DMS53 (cell line): ENCODE measurements at regions not wholly inside any gene's neighbourhood (a gene's known extent, or its start where the extent isn't known, plus 50 kb on each side); places are given as distances from the start of the nearest gene placed in this dataset.
"Not testable (repeated sequence)": the region's sequence is repeated elsewhere in the genome, so short reads cannot be mapped to it uniquely, and the experiment has no call there.

ENCODE experiments used
- DNase-seq: peaks from one replicate; lab custom pipeline; 2025; lab: John Stamatoyannopoulos, UW

DNA sequence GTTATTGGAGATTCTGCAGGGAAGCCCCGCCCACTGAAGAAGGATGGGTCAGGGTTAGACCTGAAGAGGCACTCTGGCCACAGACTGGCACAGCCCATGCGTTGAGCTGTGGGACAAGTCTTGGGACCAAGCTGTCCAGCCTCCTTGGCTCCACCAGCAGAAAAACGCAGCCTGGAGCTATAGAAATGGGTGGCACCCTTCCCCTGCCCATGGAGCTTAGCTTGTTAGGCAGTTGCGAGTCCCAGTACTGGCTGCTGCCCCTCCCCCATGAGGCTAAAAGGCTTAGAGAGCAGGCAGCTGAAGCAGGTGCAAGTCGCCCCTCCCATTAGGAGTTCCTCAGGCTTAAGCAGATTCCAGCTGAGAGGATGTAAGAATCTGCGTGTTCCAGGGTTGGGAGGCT lies 1124.0 kb upstream of the TMEM132C start:
- DNase-seq: peak; percentile 30

DNA sequence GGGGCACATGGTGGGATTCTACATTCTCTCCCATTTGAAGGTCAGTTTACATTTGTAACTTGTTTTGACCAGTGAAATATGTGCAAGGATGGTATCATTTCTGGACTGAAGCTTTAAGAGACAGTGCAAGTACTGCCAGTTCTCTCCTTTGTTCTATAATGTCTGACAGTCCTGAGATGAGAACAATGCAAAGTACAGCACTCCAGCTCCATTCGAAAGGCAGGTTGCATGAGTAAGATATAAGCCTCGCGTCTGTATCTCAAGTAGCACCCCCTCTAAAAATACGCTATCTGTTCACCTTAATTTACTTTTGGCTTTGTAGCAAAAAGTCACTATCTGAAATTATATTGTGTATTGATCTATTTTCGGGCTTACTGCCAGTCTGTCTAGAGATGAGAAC lies 1122.2 kb upstream of the TMEM132C start:
- no peak for DNase-seq

DNA sequence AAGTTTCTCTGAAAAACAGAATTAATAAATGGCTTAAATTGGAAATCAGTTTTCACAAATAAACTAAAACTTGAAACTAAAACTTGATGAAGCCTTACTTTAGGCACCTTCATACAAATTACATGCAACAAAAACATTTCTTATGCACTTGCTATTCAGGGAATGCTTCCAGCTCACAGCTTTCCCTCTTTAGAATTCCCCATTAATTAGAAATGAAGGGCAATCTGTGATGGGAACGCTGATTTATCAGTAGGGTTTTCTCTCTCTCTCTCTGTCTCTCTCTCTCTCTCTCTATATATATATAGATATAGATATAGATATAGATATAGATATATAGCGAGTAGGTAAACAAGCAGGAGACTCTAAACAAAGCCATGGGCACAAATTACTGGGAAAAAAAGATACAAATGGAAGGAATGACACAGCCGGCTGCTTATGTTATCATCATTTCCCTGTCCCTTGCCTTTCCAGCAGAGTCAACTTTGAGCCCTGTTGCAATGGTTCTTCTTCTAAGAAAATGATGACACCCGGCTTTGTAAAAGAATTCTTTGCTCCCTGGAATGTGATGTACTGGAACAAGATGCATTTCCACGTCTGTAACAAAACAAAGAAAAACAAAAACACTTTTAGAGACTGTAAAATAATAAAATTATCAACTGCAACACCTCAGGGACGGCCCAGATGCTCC lies 1121.6 kb upstream of the TMEM132C start:
- peak; percentile 31 for DNase-seq

DNA sequence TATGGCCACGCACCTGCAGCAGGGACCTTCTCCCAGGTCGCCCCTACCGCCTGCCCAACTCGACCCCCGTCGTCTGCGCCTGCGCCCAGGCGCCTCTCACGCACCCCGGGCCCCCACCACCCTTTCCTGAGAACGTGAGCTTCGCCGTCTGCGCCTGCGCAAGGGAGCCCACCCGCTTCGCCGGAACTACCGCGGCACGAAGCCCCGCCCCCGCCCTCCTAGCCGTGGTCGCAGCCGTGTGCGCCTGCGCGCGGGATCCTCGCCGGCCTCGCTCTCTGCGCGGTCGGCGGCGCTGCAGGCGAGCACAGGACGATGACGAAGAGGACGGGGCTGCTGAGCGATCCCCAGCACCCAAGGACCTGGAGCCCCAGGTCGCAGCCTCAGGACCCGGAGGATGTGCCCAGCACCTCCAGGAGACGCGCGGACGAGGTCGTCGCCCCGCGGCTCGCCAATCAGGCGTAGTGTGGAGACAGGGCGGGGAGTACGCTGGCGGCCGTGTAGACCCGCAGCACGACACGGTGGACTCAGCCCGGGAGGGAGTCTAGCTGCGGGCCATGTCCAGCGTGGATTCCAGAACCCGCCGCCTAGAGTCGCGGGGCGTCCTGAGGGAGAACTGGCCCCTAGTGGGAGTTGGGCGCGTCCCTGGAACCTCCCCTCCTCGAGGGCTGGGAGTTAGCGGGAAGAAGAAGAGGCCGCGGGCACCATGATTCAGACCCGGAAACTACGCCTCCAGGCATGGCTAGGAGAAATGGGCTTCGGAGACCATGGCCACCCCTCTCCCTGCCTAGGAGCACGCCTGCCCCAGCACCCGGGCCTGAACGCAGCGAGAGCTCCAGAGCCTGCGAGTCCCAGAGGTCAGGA lies 1120.8 kb upstream of the TMEM132C start:
- peak; percentile 77 for DNase-seq

DNA sequence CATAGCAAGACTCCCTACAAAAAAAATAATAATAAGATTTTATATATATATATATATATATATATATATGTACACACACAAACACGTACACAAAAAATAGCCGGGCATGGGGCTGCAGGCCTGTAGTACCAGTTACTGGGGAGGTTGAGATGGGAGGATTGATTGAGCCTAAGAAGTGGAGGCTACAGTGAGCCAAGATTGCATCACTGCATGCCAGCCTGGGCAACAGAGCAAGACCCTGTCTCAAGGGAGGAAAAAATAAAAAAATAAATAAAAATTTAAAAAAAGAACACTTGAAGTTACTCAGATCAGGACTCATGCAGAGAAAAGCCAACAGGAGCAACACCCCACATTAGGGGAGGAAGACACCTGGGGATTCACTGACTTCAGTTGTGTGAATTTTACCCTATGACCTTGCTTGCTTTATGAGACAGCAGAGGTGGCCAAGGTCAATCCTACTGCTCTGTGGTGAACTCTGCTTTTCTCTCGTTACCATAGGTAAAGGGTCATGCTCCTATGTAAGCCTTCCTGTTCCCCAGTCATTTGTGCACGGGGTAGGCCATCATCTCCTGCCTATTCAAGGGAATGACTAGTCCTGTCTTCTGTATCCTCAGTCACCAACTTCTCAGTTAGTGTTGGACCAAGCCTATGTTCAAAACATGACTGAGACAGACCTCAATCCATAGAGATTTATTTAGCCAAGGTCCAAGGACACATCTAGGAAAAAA lies 1119.8 kb upstream of the TMEM132C start:
- no peak for DNase-seq

DNA sequence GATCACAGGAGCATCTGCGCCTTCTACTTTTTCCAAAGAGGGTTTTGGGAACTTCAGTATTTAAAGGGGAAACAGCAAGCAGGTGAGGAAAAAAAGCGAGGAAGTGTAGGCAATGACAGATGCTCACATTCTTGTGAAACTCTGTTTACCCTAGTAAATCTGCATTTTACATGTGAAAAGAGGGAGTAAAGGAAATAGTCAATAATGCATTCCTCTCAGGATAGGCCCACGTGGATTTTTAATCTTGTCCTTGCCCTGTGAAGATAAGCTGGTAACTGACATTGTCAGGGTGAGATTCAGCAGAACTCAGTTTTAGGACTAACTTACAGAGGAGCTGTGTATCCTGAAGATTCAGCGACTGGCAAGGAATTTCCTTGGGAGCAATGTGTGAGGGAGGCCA lies 1119.2 kb upstream of the TMEM132C start:
- DNase-seq: no peak

DNA sequence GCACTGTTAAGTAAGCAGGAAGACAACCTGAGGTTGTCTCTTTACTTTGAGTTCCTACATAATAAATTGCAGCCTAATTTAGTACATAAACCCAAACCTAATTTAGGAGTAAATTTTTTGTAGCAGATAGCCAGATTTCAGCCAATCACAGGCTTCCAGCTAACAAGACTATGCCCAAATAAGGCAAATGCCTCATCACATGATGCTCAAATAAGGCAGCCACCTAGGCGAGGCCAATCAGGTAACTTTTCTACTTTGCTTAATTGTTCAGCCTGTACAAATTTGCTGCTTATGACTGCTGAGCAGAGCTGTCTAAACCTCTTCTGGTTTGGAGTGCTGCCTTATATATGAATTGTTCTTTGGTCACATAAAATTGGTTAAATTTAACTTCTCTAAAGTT lies 1118.7 kb upstream of the TMEM132C start:
- DNase-seq: no peak

DNA sequence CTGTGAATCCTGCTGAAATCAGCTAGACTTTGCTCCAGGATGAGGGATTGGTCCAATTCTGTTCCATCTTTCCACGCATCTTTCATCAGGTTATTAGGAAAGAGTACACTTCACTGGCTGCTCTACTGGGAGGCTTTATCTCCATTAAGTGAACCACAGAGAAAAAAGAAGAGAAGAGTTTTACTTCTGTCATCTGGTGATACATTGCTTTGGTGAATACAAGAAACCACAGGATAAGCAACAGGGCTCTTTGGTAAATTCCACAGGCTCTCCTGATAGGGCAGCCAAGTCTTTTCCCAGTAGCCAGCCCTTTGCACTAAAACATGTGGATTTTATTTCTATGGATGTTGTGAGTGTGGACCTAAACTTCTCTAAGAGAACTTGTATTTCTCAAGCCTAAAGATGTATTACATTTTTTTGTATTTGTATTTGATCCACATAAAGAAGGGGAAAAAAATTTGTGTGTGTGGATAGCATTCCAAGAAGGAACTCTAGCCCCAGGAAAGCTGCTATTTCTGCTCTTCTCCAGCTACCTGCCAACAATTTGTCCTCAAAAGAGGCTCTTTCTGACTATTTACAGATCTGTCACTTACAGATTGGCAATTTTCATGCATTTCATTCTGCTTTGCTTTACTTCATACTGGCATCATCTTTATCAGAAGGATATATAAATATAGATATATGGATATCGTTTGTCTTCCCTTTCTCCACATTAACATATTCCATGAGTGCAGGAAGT lies 1117.6 kb upstream of the TMEM132C start:
- DNase-seq: no peak

DNA sequence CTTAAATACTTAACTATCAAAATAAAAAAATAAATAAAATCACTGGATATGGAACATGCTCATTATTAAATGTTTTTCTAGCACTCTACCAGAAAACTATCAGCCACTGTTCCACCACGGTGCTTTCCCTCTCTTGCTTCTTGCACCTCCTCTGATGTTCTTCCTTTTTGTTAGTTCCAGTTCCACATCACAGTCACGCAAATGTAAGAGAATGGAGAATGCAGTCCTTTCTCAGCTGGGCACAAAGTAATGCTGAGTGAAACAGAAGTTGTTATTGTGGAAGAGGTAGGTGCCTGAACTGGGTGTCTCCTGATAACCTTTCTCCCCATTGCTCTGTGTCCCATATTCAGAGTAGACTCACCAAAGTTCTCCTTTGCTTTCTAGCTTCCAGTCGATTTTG lies 1116.9 kb upstream of the TMEM132C start:
- no peak for DNase-seq

DNA sequence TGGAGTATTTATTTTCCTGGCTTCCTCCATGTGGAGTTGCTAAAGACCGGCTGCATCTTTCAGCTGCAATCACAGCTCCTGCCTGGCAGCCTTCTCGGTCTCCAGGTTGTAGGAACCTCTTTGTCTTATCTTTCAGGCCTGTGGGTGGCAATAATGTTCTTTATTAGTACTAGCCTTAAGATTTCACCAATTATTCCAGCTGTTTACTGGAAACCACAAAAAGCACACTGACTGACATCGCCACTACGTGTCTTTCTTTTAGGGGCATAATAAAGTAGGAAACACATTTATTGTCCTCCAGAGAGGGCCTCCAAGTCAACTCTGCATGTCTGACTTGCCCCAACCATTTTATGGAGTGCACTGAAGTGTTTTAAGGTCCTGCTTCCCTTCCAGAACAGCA lies 1116.5 kb upstream of the TMEM132C start:
- DNase-seq: no peak

DNA sequence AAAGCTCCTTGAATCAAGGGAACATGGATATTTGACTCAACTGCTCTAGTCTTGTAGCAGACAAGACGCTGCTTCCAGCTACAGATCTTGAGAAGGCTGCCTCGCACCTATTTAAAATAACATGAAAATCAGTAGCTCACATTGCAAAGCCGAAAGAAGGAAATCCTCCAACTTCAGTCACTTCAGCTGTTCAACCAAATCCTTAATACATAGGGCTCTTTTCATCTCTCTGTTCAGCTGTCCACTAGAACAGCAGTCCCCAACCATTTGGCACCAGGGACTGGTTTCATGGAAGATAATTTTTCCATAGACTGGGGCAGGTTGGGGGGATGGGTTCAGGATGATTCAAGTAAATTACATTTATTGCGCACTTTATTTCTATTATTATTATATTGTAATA lies 1116.0 kb upstream of the TMEM132C start:
- DNase-seq: no peak

DNA sequence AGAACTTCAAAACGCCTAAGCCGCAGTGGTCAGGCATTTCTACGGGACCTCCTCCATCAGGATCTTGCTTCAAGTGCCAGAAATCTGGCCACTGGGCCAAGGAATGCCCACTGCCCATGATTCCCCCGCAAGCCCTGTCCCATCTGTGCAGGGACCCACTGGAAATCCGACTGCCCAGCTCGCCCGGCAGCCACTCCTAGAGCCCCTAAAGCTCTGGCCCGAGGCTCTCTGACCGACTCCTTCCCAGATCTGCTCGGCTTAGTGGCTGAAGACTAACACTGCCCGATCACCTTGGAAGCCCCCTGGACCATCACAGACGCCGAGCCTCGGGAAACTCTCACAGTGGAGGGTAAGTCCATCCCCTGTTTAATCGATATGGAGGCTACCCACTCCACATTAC lies 1113.0 kb upstream of the TMEM132C start:
- DNase-seq: no peak

DNA sequence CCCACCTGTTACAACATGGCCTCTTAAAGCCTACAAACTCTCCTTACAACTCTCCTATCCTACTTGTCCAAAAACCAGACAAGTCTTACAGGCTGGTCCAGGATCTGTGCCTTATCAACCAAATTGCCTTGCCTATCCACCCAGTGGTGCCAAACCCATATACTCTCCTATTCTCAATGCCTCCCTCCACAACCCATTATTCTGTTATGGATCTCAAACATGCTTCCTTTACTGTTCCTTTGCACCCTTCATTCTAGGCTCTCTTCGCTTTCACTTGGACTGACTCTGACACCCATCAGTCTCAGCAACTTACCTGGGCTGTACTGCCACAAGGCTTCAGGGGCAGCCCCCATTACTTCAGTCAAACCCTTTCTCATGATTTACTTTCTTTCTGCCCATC lies 1112.1 kb upstream of the TMEM132C start:
- not testable (repeated sequence) for DNase-seq

DNA sequence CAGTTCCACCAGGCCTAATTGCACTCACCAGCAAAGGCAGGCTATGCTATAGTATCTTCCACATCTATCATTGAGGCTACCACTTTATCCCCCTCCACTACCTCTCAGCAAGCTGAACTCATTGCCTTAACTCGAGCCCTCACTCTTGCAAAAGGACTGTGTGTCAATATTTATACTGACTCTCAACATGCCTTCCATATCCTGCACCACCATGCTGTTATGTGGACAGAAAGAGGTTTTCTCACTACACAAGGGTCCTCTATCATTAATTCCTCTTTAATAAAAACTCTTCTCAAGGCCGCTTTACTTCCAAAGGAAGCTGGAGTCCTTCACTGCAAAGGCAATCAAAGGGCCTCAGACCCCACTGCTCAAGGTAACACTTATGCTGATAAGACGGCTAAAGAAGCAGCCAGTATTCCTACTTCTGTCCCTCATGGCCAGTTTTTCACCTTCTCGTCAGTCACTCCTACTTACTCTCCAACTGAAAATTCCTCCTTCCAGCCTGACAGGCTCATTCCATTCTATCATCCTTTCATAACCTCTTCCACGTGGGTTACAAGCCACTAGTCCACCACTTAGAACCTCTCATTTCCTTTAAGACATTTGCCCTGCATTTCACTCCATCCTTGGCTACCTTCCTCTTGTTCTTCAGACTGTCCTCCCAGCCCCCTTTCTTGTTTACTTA lies 1110.9 kb upstream of the TMEM132C start:
- DNase-seq: not testable (repeated sequence)

DNA sequence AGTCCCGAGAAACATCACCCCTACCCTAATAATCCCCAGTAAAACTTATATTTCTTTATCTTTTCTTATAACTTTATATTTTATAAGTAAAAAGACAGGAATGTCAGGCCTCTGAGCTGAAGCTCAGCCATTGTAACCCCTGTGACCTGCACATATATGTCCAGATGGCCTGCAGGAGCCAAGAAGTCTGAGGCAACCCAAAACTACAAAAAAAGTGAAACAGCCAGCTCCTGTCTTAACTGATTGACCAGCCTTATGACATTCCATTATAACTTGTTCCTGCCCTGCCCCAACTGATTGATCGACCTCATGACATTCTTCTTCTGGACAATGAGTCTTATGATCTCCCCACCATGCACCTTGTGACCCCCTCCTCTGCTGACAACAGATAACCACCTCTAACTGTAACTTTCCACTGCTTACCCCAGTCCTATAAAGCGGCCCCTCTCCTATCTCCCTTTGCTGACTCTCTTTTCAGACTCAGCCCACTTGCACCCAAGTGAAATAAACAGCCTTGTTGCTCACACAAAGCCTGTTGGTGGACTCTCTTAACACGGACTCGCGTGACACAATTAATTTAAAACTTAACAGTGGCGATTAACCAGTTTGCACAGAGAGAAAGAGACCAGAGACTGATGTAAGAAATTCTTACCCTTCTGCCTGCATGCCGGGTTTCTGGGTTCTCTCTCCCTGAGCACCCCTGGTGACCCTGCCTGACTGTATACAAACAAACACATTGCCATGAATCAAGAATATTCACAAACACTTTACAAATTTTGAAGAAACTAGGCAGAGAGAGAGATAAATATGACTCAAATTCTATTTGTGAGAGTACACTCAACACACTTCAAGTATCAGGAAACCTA lies 1109.2 kb upstream of the TMEM132C start:
- not testable (repeated sequence) for DNase-seq

DNA sequence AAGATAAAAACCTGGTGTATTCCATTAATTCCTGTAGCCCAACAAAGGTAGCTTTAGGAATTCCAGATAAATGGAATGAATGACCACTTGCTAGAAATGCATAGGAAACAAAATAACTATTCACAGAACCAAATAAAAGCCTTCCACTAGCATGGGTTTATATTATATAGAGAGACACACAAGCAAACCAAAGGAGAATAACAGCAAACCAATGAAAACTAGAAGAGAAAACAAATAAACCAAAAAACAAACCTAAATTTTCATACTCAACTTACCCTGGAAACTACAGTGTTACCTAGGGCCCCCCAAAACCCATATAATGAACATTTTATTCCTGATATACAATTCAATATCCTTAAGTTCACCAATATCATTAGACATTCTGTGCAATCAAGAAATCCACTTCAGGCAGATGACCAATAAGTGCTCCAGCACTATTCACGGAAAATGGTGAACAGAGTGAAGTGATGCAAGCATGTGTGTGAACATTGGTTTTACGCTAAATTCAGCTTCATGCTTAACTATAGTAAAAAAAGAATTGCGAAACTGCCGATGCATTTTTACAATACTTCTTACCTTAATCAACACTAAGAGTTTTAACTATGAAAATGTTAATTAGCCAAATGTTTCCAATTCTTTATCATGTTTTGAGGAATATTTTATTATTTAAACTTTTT lies 1108.4 kb upstream of the TMEM132C start:
- DNase-seq: no peak

DNA sequence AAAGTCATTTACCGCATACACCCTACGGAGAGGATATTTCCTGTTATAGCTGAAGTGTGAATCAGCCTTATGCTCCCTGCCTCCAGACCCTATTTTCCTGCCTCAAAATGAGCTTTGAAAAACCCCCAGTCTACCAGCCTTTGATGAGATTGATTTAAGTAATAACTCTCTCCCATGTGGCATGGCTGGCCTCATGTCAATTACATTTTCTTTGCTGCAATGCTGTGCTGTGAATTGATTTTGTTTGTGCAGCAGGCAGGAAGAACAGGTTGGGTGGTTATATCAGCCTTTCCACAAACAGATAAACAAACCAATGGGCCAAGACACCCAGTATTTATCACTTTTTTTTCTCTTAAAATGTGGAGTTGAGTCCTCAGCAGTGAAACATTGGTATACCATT lies 1105.5 kb upstream of the TMEM132C start:
- DNase-seq: peak; percentile 21

DNA sequence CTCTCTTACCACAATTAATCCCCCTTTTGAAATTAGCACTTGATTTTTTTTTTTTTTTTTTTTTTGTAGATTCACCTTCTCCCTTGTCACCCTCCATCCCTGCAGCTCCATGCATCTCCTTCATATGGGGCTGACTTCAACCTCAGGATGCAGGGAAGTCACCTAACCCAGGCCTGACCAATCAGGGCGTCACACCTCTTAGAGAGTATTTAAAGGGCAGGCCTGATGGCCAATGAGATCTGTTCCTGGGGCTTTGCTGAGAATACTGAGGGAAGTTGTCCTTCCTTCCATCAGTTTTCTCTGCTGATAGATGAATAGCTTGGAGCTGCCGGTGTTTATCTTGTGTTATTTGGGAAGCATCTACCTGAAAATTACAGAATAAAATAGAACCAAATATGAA lies 1104.7 kb upstream of the TMEM132C start:
- DNase-seq: peak; percentile 37

DNA sequence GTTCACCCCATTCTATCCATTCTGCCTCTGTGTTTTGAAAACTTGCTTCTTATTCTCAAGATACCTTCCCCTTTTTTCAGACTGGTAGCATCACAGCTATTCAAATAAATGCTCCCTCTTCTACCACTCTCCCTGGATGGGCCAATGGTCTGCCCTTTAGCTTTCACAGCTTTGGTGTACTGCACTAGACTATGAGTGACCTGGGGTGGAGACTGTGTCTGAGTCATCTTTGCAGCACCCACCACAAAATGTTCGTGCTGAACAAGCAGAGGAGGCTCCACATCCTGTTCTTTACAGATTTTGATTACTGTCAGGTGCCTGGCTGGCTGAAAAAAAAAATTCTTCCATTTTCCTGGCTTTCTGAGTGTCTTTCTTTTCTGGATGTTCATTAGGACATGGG lies 1104.1 kb upstream of the TMEM132C start:
- no peak for DNase-seq
